ENCODE measurements at regions not wholly inside any gene's neighbourhood (a gene's known extent, or its start where the extent isn't known, plus 50 kb on each side); places are given as distances from the start of the nearest gene placed in this dataset.

DNA sequence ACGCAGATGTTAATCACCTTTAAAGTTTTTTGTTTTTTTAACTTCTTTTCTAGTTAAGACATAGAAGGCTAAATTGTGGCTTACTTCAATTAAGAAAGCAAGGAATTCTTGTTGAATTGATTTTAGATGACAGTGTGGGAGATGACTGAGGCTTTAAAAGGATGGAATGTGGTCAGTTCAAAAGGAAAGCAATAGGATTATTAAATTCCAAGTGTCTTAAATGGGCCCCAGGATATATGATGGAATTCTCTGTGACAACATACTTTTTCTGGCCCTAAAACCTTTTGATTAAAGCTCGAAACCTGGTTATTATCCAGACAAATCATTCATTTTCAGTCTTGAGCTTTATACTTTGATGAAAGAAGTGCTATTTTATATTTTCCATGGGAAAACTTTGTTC, 179.0 kb upstream of the TMEFF2 start:
- Histone ChIP-seq H3K4me2 (ENCODE audit: low read depth, low read length, poor library complexity, severe bottlenecking) (no peak overlapping the region), H3K36me3 (ENCODE audit: insufficient read depth, low read length) (no peaks in the 10 kb centered on the region), H4K20me1 (ENCODE audit: insufficient read depth, low read length, poor library complexity, severe bottlenecking) (no peaks in the 10 kb centered on the region), H3K9ac (ENCODE audit: low read depth, low read length, poor library complexity, severe bottlenecking) (no peak overlapping the region), H3K27me3 (ENCODE audit: insufficient read depth, low read length, poor library complexity, severe bottlenecking) (no peaks in the 10 kb centered on the region), H3K9me3 (ENCODE audit: insufficient read depth, low read depth, low read length) (no peaks in the 10 kb centered on the region), H3K4me1 (ENCODE audit: insufficient read depth, low read length, poor library complexity, severe bottlenecking) (no peaks in the 10 kb centered on the region), H3K4me3 (ENCODE audit: low read length, poor library complexity, severe bottlenecking) (no peak overlapping the region), H3K9me2 (replicated peaks; ENCODE audit: low read depth, low read length) (no peaks in the 10 kb centered on the region), H3K79me2 (ENCODE audit: insufficient read depth, low read length) (no peaks in the 10 kb centered on the region), H2AFZ (ENCODE audit: low read length) (no peak overlapping the region), H3F3A (ENCODE audit: low read depth) (no peaks in the 10 kb centered on the region)
- no peak for TF ChIP-seq EZH2phosphoT487 (IDR thresholded peaks at IDR 0.05; ENCODE audit: borderline replicate concordance)
- TF ChIP-seq, protein P1, sequence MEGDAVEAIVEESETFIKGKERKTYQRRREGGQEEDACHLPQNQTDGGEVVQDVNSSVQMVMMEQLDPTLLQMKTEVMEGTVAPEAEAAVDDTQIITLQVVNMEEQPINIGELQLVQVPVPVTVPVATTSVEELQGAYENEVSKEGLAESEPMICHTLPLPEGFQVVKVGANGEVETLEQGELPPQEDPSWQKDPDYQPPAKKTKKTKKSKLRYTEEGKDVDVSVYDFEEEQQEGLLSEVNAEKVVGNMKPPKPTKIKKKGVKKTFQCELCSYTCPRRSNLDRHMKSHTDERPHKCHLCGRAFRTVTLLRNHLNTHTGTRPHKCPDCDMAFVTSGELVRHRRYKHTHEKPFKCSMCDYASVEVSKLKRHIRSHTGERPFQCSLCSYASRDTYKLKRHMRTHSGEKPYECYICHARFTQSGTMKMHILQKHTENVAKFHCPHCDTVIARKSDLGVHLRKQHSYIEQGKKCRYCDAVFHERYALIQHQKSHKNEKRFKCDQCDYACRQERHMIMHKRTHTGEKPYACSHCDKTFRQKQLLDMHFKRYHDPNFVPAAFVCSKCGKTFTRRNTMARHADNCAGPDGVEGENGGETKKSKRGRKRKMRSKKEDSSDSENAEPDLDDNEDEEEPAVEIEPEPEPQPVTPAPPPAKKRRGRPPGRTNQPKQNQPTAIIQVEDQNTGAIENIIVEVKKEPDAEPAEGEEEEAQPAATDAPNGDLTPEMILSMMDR (conservative IDR thresholded peaks at IDR 0.05; ENCODE audit: low read length), result no peak

DNA sequence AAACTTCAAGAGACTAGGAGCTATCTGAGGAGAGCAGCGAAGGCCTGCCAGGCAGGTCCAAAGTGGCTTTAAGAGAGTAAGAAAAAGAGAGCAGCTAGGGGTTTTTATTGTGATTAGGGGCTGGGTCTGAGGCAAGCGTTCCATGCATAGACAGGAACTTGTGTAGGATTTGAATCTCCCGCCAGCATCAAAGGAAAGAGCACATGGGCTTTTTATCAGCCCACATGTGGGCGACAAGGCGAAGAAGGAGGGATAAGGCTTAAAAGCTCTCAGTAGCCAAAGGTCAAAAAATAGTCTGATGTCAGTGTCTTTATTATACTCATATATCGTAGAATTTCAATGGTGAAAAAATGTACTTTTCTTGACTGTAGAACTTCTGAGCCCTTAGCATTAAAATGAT, 178.5 kb upstream of the TMEFF2 start:
- no peaks in the 10 kb centered on the region for H3K27me3 ChIP-seq (ENCODE audit: insufficient read depth, low read length, poor library complexity, severe bottlenecking)
- H3K36me3 ChIP-seq (ENCODE audit: insufficient read depth, low read length), result no peaks in the 10 kb centered on the region
- H3K9me3 ChIP-seq (ENCODE audit: insufficient read depth, low read depth, low read length), result no peaks in the 10 kb centered on the region
- H3K4me1 ChIP-seq (ENCODE audit: insufficient read depth, low read length, poor library complexity, severe bottlenecking), result no peaks in the 10 kb centered on the region
- no peaks in the 10 kb centered on the region for H3F3A ChIP-seq (ENCODE audit: low read depth)
- no peak for TF ChIP-seq EZH2phosphoT487 (IDR thresholded peaks at IDR 0.05; ENCODE audit: borderline replicate concordance)
- TF ChIP-seq, protein P1 (conservative IDR thresholded peaks at IDR 0.05; ENCODE audit: low read length), result no peak
- H3K79me2 ChIP-seq (ENCODE audit: insufficient read depth, low read length), result no peaks in the 10 kb centered on the region
- no peak overlapping the region for H2AFZ ChIP-seq (ENCODE audit: low read length)
- no peak overlapping the region for H3K9ac ChIP-seq (ENCODE audit: low read depth, low read length, poor library complexity, severe bottlenecking)
- no peak overlapping the region for H3K4me2 ChIP-seq (ENCODE audit: low read depth, low read length, poor library complexity, severe bottlenecking)
- no peaks in the 10 kb centered on the region for H4K20me1 ChIP-seq (ENCODE audit: insufficient read depth, low read length, poor library complexity, severe bottlenecking)
- H3K9me2 ChIP-seq (replicated peaks; ENCODE audit: low read depth, low read length), result no peaks in the 10 kb centered on the region
- no peak overlapping the region for H3K4me3 ChIP-seq (ENCODE audit: low read length, poor library complexity, severe bottlenecking)

DNA sequence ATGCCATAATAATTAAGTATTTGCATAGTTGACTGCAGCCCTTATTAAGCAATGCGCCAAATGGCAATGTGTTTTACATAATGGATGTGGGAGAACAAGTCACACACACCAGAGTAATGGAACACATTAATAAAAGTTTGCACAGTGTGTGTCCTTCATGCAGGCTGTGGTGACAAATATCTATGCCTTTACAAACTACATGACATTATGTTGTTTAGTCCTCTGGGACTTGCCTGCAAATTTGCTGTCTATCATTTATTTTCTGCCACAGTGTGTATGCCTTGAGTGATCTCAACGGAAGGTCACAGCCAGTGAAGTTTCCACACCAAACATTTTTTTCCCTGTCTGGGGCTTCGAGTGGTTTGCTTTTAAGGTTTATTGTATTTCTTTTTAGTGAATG, 175.2 kb upstream of the TMEFF2 start:
- Histone ChIP-seq H3K79me2 (ENCODE audit: insufficient read depth, low read length) (no peaks in the 10 kb centered on the region), H3K9me2 (replicated peaks; ENCODE audit: low read depth, low read length) (no peaks in the 10 kb centered on the region), H3K4me2 (ENCODE audit: low read depth, low read length, poor library complexity, severe bottlenecking) (no peak overlapping the region), H3K4me3 (ENCODE audit: low read length, poor library complexity, severe bottlenecking) (no peak overlapping the region), H3K27me3 (ENCODE audit: insufficient read depth, low read length, poor library complexity, severe bottlenecking) (no peaks in the 10 kb centered on the region), H2AFZ (ENCODE audit: low read length) (no peak overlapping the region), H3F3A (ENCODE audit: low read depth) (no peaks in the 10 kb centered on the region), H3K9me3 (ENCODE audit: insufficient read depth, low read depth, low read length) (no peaks in the 10 kb centered on the region), H3K4me1 (ENCODE audit: insufficient read depth, low read length, poor library complexity, severe bottlenecking) (no peaks in the 10 kb centered on the region), H3K36me3 (ENCODE audit: insufficient read depth, low read length) (no peaks in the 10 kb centered on the region), H3K9ac (ENCODE audit: low read depth, low read length, poor library complexity, severe bottlenecking) (no peak overlapping the region), H4K20me1 (ENCODE audit: insufficient read depth, low read length, poor library complexity, severe bottlenecking) (no peaks in the 10 kb centered on the region)
- TF ChIP-seq EZH2phosphoT487 (IDR thresholded peaks at IDR 0.05; ENCODE audit: borderline replicate concordance), result no peak
- TF ChIP-seq, protein P1 (conservative IDR thresholded peaks at IDR 0.05; ENCODE audit: low read length), result no peak
